Transverse colon (tissue), 4 donors: ENCODE measurements at regions not wholly inside any gene's neighbourhood (a gene's known extent, or its start where the extent isn't known, plus 50 kb on each side); places are given as distances from the start of the nearest gene placed in this dataset.

ENCODE experiments used
- CTCF ChIP-seq, 5 experiments: fragments of 200-600 bp in 3 of 5; fragments of 450-650 bp in 2 of 5; sonication (generic) in 3 of 5; IDR thresholded peaks; 1 replicate in 2 of 5; 2 replicates in 3 of 5; pipeline ENCODE4 v1.5.1; 2016 to 2017; ENCODE audit warnings: antibody characterized with exemption in 5 of 5, inconsistent platforms in 3 of 5, mild to moderate bottlenecking in 2 of 5, moderate library complexity in 1 of 5
- EP300 ChIP-seq: sonication (generic); formaldehyde crosslinking; IDR thresholded peaks from one replicate; pipeline ENCODE4 v1.6.1; 2017; ENCODE audit warnings: antibody characterized with exemption, low read depth
- POLR2A ChIP-seq: fragments of 450-650 bp; IDR thresholded peaks from one replicate; pipeline ENCODE4 v1.6.1; 2016; ENCODE audit warnings: antibody characterized with exemption, mild to moderate bottlenecking, moderate library complexity
- POLR2AphosphoS5 ChIP-seq, 3 donors: sonication (generic); formaldehyde crosslinking; IDR thresholded peaks; one replicate each; pipeline ENCODE4 v1.6.1; 2016; ENCODE audit warnings: antibody characterized with exemption in 3 of 3

- TF ChIP-seq POLR2A (no peak), CTCF (IDR thresholded peaks at IDR 0.05) (no peak), POLR2AphosphoS5 (IDR thresholded peaks at IDR 0.05) (no peak), EP300 (no peak)
These were observed 94.1 kb upstream of the TP63 start for GRCh38 chr3:189537135-189537534.
